ENCODE measurements at regions not wholly inside any gene's neighbourhood (a gene's known extent, or its start where the extent isn't known, plus 50 kb on each side); places are given as distances from the start of the nearest gene placed in this dataset.

GRCh38 chr1:215502081-215502480, 65.0 kb upstream of the KCTD3 start:
- TF ChIP-seq, protein P1, sequence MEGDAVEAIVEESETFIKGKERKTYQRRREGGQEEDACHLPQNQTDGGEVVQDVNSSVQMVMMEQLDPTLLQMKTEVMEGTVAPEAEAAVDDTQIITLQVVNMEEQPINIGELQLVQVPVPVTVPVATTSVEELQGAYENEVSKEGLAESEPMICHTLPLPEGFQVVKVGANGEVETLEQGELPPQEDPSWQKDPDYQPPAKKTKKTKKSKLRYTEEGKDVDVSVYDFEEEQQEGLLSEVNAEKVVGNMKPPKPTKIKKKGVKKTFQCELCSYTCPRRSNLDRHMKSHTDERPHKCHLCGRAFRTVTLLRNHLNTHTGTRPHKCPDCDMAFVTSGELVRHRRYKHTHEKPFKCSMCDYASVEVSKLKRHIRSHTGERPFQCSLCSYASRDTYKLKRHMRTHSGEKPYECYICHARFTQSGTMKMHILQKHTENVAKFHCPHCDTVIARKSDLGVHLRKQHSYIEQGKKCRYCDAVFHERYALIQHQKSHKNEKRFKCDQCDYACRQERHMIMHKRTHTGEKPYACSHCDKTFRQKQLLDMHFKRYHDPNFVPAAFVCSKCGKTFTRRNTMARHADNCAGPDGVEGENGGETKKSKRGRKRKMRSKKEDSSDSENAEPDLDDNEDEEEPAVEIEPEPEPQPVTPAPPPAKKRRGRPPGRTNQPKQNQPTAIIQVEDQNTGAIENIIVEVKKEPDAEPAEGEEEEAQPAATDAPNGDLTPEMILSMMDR (IDR thresholded peaks at IDR 0.05; ENCODE audit: insufficient read depth, low read depth, low read length) = no peak
- TF ChIP-seq EZH2 (IDR thresholded peaks at IDR 0.05; ENCODE audit: insufficient read depth, low read length) = no peak

All from astrocyte (in vitro differentiated cells and primary cell).